Neural crest cell (in vitro differentiated cells): ENCODE measurements at regions not wholly inside any gene's neighbourhood (a gene's known extent, or its start where the extent isn't known, plus 50 kb on each side); places are given as distances from the start of the nearest gene placed in this dataset.

Experiments used
- DNase-seq: peaks from one replicate; pipeline ENCODE4 v3.0.0; 2021; ENCODE audit warnings: low read depth, mixed read lengths, low spot score
- H3K27ac Mint-ChIP-seq: one replicate; pipeline ENCODE4 v1.8.0; 2021; ENCODE audit warnings: mild to moderate bottlenecking, mixed read lengths; ENCODE audit not compliant: unreplicated experiment
- H3K27me3 Mint-ChIP-seq: 2 replicates; pipeline ENCODE4 v1.8.0; 2021; ENCODE audit warnings: low read depth, mild to moderate bottlenecking, mixed read lengths
- H3K36me3 Mint-ChIP-seq: 2 replicates; pipeline ENCODE4 v1.8.0; 2021; ENCODE audit warnings: low read depth, mild to moderate bottlenecking, mixed read lengths
- H3K4me1 Mint-ChIP-seq: 2 replicates; pipeline ENCODE4 v1.8.0; 2021; ENCODE audit warnings: mixed read lengths
- H3K4me3 Mint-ChIP-seq: one replicate; pipeline ENCODE4 v1.8.0; 2021; ENCODE audit warnings: mild to moderate bottlenecking, mixed read lengths
- H3K9me3 Mint-ChIP-seq: 2 replicates; pipeline ENCODE4 v1.8.0; 2021; ENCODE audit warnings: mixed read lengths
- TF ChIP-seq, protein P1 (sequence below): fragments of 200-600 bp; sonication (generic); conservative IDR thresholded peaks from 2 replicates; pipeline ENCODE4 v1.5.0; 2021; ENCODE audit warnings: antibody characterized with exemption, mild to moderate bottlenecking

DNA sequence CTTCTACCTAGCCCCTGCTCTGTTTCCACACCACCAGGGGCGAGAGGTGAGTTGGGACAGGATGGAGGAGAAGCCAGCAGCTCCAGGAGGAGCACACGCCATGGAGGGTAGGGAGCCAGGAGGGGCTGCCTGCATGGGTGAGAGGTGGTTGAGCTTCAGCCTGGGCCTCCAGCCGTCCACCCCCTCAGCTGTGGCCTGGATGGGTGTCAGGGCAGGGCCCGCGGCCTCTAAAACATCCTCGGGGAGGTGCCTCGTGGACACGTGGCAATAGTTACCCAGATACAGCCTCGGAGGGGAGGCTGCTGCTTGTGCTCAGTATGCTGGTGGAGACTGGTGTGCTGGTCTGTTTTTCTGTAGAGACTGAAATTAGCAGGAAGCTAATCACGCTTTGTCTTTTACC lies 104.7 kb upstream of the GSE1 start:
- no peak for DNase-seq
- Mint-ChIP-seq H3K4me1 (peaks cover 27% of the 10 kb centered on the region), H3K9me3 (no peaks in the 10 kb centered on the region), H3K4me3 (no peak overlapping the region), H3K27ac (no peak overlapping the region), H3K27me3 (no peaks in the 10 kb centered on the region), H3K36me3 (no peaks in the 10 kb centered on the region)
- TF ChIP-seq, protein P1, sequence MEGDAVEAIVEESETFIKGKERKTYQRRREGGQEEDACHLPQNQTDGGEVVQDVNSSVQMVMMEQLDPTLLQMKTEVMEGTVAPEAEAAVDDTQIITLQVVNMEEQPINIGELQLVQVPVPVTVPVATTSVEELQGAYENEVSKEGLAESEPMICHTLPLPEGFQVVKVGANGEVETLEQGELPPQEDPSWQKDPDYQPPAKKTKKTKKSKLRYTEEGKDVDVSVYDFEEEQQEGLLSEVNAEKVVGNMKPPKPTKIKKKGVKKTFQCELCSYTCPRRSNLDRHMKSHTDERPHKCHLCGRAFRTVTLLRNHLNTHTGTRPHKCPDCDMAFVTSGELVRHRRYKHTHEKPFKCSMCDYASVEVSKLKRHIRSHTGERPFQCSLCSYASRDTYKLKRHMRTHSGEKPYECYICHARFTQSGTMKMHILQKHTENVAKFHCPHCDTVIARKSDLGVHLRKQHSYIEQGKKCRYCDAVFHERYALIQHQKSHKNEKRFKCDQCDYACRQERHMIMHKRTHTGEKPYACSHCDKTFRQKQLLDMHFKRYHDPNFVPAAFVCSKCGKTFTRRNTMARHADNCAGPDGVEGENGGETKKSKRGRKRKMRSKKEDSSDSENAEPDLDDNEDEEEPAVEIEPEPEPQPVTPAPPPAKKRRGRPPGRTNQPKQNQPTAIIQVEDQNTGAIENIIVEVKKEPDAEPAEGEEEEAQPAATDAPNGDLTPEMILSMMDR: no peak

DNA sequence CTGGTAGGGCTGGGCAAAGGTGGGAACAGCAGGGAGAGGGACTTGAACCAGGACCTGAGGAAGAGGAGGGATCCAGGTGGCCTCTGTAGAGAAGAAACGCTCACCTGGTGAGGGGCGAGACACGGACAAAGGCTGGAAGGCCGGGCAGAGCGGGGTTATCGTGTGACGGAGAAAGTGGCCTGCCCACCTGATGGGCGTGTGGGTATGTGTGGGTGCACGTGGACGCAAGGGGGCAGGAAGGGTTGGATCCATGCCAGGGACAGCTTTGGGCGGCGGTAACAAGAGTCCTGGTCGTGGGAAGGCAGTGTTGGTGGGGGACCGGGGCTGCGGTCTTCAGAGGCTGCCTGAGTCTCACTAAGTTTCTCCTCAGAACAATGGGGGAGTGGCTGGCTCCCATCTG lies 104.1 kb upstream of the GSE1 start:
- peaks cover 29% of the 10 kb centered on the region for H3K4me1 Mint-ChIP-seq
- no peaks in the 10 kb centered on the region for H3K9me3 Mint-ChIP-seq
- H3K27ac Mint-ChIP-seq: no peak overlapping the region

DNA sequence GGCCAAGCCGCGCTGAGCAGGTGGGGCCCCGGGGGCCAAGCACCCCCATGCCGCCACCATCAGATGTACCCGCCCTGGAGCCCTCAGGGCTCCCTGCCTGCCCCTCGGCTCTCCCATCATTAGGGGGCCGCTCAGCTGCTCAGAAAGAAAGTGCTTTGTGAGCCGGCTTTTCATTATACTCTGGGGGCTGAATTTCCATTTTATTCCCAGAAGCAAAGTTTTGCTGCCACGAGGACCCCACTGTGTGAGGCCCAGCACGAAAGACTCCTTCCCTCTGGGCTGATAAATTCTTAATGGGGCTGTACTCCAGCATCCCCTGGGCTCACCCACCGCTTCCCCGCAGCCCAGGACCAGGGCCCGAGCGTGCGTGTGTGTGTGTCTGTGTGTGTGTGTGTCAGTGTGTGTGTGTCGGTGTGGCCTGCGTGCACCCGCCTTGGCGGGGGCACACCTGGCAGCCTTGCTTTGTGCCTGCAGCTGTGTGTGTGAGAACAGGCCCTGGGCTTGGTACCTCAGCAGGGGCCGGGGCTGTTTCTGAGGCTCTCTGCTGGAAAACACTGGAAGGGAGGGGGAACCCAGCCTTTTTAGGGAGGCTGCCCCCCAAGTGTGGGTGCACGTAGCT lies 103.0 kb upstream of the GSE1 start:
- Mint-ChIP-seq H3K4me1 (peaks cover 38% of the 10 kb centered on the region), H3K9me3 (no peaks in the 10 kb centered on the region), H3K27ac (peak overlapping the region; percentile 67), H3K4me3 (no peak overlapping the region), H3K36me3 (no peaks in the 10 kb centered on the region), H3K27me3 (no peaks in the 10 kb centered on the region)
- DNase-seq: no peak
- TF ChIP-seq, protein P1: no peak

More for the DNA sequence above, 104.1 kb upstream of the GSE1 start:
- no peak overlapping the region for H3K4me3 Mint-ChIP-seq
- TF ChIP-seq, protein P1: no peak
- no peaks in the 10 kb centered on the region for H3K27me3 Mint-ChIP-seq
- H3K36me3 Mint-ChIP-seq: no peaks in the 10 kb centered on the region
- no peak for DNase-seq

DNA sequence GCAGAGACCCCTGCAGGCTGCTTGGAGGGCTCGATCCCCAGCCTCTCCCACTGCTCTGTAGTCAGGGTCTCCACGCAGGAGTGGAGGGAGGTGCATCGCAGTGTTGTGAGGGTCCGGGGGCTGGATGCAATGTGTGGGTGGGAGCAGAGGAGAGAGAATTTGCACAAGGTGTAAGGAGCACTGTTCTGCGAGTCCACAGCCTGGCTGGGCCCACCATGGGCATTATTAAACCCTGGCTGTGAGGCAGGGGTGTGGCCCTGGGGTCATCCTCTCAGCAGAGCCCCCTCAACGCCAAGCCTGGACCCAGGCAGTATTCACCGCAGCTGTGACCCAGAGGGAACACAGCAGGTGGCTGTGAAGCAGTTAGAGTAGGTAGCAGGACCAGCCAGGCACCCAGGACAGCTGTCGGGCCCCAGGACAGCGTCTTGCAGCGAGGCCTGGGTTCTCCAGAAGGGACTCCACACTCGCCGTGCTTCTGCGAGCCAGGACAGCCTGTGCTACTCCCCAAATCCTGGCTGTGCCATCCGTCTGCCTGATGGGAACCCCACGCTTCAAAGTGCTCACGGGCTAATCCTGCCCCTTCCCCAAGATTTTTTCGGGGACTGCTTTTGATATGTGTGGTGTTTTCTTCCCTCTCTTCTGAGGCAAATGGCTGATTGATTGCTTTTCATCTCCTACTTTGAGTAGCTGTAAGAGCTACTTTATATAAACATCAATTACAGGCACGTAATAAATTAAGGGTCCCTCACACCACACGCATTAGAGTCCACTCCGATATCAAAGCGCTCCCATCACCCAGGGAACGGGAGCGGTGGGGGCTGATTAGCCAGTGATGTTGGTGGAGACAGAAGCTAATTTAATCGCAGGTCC lies 100.9 kb upstream of the GSE1 start:
- no peak overlapping the region for H3K27ac Mint-ChIP-seq
- H3K4me1 Mint-ChIP-seq: peaks cover 36% of the 10 kb centered on the region
- H3K36me3 Mint-ChIP-seq: no peaks in the 10 kb centered on the region
- no peak overlapping the region for H3K4me3 Mint-ChIP-seq
- no peaks in the 10 kb centered on the region for H3K9me3 Mint-ChIP-seq
- TF ChIP-seq, protein P1: no peak
- no peaks in the 10 kb centered on the region for H3K27me3 Mint-ChIP-seq
- no peak for DNase-seq

DNA sequence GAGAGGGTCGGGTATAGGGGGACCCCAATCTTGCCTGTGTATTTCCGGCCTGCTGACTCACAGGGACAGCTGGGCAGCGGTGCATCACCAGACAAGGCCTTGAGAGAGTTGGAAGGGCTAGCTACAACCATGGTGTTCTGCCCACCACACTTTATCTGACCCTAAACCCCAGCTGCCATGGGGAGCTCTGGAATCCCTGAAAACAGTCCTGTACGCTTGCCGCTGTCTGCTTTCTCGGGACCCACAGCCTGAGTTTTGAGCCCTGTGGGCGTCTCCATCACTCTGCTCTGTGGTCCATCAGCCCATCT lies 100.4 kb upstream of the GSE1 start:
- H3K27ac Mint-ChIP-seq: no peak overlapping the region
- H3K4me3 Mint-ChIP-seq: no peak overlapping the region
- H3K9me3 Mint-ChIP-seq: no peaks in the 10 kb centered on the region
- H3K36me3 Mint-ChIP-seq: no peaks in the 10 kb centered on the region
- no peak for DNase-seq
- peaks cover 41% of the 10 kb centered on the region for H3K4me1 Mint-ChIP-seq
- TF ChIP-seq, protein P1: no peak
- H3K27me3 Mint-ChIP-seq: no peaks in the 10 kb centered on the region
